Lung microvascular endothelial cell (primary cell): ENCODE measurements at regions not wholly inside any gene's neighbourhood (a gene's known extent, or its start where the extent isn't known, plus 50 kb on each side); places are given as distances from the start of the nearest gene placed in this dataset.
A peak's percentile ranks its signal among the peaks of the same experiment; 100 is the strongest.

Experiments
- DNase-seq, 2 donors: peaks; one replicate each; pipeline versions ENCODE4 v3.0.0 to v3.0.0-alpha.2; 2010; ENCODE audit warnings: low read depth in 2 of 2

DNA sequence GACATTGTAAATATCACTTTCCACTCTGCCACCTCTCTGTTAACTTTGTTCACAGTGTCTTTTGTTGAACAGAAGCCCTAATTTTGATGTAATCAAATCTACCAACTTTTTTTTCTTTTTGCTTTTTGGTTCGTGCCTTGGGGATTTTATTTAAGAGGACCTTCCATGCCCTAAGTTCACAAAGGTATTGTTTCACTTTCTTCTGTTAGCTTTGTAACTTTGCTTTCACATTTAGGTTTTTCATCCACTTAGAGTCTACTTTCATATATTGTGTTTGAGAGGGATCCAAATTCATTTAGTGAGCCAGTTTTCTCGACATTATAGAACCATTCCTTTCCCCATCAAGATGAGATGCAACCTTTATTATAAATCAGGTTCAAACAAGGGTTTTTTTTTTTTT is 275.7 kb upstream of the CRY1 start:
- DNase-seq: no peak

DNA sequence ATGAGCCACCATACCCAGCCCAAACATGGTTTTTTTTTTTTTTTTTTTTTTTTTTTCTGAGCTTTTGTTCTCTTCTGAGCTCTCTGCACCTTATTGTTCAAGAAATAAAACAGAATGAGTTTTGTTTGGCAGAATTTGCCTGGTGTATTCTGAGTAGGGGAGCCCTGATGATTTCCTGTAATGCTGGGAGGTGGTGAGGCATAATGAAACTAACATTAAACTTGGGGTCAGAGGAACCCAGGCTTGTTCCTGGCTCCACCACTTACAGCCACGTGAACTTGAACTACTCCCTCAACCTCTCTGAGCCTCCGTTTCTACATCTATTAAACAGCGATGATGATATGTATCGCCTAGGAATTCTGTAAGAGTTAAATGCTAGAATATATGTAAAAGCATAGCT is 276.3 kb upstream of the CRY1 start:
- no peak for DNase-seq

GRCh38 chr12:107372229-107372658 is 278.9 kb upstream of the CRY1 start:
- peak; percentile 33 to 40 for DNase-seq

DNA sequence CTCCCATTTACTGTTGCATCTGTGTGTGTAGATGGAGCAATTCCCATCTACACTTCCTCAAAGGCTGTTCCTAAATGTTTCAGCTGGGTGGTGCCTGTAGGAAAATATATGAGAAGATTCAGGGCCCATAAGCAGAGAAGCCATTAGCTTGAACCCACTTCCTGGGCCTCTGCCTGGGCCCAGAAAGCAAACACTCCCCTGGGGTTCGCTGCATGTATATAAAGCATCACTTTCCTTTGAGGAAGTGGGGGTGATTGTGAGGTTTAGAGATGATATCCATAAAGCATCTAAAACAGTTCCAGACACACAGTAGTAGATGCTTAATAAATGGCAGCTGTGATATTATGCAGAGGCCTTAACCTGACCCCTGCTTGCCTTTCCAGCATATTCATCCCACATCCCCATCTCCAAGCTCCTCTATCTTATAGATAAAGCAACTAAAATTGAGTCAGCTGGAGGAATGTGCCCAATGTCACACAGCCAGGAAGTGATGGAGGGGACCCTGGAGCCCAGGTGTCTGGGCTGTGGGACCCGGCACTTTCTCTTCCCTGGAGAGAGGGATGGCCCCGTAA is 280.0 kb upstream of the CRY1 start:
- DNase-seq: no peak

- DNase-seq: no peak
Measured at GRCh38 chr12:107374161-107374840, 281.0 kb upstream of the CRY1 start.

DNA sequence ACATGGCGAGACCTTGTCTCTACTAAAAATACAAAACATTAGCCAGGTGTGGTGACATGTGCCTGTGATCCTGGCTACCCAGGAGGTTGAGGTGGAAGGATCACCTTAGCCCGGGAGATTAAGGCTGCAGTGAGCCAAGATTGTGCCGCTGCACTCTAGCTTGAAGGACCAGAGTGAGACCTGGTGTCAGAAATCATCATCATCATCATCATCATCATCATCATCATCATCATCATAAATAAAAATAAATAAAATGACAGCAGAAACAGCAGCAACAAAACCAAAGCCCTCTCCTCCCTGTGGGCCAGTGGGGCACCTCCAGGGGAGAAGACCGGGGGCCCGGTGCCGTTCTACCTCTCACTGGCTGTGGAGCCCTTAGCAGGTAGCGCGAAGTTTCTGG is 281.9 kb upstream of the CRY1 start:
- DNase-seq: no peak

- no peak for DNase-seq
Measured at GRCh38 chr12:107377596-107378385, 284.4 kb upstream of the CRY1 start.

DNA sequence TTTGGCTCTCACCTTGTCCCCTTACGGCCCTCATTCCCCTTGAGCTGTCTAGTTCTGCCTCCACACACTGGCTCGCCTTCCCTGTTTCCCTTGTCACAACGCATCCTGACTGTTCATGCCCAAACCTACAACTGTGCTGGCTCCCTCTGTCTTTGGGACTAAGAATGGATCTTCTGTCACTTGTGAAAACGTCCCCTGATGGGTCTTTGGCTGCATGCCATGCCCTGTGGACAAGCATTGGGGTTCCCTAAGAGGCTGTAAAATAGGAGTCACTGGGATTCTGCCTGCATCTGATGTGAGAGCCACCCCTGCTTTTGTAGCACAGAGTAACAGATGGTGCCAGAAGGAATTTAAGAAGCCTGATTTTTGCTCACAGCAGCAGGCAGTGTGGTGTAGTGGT is 285.3 kb upstream of the CRY1 start:
- DNase-seq: no peak

DNA sequence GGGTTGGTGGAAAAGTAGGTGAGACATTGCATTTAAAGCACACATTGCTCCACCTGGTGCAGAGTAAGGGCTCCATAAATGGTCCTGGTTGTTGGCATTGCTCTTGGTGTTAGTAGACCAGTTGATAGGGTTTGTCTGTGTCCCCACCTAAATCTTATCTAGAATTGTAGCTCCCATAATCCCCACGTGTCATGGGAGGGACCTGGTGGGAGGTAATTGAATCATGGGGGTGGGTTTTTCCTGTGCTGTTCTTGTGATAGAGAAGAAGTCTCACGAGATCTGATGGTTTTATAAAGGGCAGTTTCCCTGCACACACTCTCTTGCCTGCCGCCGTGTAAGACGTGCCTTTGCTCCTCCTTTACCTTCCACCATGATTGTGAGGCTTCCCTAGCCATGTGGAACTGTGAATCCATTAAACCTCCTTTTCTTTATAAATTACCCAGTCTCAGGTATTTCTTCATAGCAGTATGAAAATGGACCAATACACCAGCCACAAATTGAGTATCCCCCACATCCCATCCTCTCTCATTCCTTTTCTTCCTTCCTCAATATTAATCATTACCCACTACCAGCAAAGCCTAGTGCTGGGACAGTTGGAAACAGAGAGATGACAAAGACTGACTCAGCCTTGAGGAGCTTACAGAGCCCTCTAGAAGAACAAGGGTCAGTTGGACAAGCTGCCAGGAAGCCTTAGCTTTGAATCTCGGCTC is 285.9 kb upstream of the CRY1 start:
- peak in 1 of 2 donors; percentile 66 for DNase-seq

GRCh38 chr12:107379852-107380567 is 286.7 kb upstream of the CRY1 start:
- peak in 1 of 2 donors; percentile 19 for DNase-seq

GRCh38 chr12:107384645-107385044 is 291.3 kb upstream of the CRY1 start:
- no peak for DNase-seq

DNA sequence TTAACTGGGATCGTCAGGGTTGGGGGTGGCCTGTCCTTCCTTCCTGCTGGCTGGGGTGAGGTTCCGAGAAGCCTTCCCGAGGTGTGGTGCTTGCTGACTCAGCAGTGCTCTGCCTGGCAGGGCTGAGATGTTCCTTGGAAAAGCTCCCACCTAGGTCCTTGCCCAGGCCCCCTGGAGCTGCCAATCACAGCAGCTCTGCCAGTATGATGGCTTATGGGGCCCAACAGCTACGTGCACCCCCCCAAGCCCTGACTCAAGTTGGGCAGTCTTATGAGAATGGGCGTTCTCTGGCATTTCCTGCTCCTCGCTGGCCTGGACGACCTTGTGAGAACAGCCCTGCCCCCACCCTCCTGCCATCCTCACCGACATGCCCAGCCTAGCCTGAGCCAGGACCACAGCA is 292.2 kb upstream of the CRY1 start:
- peak in 1 of 2 donors; percentile 41 for DNase-seq

DNA sequence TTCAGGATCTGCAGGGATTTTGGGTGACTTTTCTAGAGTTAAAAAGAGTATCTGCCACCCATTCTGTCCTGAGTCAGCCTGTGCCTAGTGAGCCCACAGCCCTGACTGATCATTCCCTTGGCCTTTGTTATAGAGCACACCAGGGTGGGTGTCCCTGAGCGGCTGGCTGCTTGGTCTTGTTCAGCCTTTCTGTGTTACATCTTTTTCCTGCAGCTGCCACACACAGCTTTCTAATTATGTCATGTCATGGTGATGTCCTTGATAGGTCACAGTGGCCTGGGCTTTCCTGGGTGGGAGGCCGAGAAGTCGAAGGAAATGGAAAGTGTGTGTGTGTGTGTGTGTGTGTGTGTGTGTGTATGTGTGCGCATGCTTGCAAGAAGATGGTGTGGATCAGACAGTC is 293.2 kb upstream of the CRY1 start:
- DNase-seq: no peak

GRCh38 chr12:107388263-107388662 is 294.9 kb upstream of the CRY1 start:
- DNase-seq: no peak

- no peak for DNase-seq
Measured at GRCh38 chr12:107390414-107390813, 295.2 kb upstream of the PWP1 start.

GRCh38 chr12:107393043-107393717 is 292.4 kb upstream of the PWP1 start:
- DNase-seq: peak; percentile 60 to 85

GRCh38 chr12:107394693-107395092 is 290.9 kb upstream of the PWP1 start:
- no peak for DNase-seq

DNA sequence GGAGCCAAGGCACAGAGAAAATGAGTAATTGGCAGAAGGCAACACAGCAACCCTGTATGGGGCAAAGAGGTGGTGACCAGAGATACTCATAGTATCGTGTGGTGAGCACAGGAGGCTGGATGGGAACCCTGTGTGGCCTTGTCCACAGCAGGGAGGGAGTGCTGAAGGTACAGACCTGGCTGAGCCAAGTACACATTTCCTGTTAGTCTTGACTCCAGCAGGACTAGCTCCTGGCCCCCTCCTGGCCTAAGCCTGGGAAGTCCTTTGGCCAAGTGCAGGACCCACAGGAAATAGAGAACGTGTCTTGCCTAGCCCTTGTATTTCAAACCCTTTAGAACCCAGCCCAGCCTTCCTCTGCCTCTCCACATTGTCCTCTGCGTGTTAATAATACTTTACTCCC is 289.8 kb upstream of the PWP1 start:
- peak; percentile 15 to 29 for DNase-seq

GRCh38 chr12:107396991-107397390 is 288.6 kb upstream of the PWP1 start:
- DNase-seq: no peak

- no peak for DNase-seq
Measured at GRCh38 chr12:107397890-107398500, 287.6 kb upstream of the PWP1 start.
